GM19324 (cell line): ENCODE measurements at regions not wholly inside any gene's neighbourhood (a gene's known extent, or its start where the extent isn't known, plus 50 kb on each side); places are given as distances from the start of the nearest gene placed in this dataset.

Experiments
- ATAC-seq: cut with Tn5 transposase; IDR thresholded peaks from one replicate; pipeline ENCODE4 v1.9.1; 2021; ENCODE audit warnings: mild to moderate bottlenecking, moderate library complexity; ENCODE audit not compliant: unreplicated experiment, low FRiP score

DNA sequence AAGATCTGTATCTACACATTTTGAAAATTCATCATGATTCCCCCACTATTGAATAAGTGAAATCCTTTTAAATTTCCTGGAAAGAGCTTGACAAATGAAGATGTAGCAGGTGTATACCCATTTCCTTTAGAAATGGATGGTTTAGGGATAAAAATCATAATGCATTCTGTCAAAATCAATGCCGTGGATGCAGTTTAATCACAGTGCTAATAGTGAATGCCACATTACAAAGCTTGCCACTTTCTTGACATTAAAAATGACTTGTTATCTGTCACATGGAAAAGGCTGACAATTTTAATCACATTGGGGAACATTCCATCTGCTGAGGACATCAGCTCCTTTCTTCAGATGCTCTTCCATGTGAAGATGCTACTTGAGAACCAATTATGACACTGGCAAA lies 229.6 kb downstream of the GPAM start:
- ATAC-seq = no peak

DNA sequence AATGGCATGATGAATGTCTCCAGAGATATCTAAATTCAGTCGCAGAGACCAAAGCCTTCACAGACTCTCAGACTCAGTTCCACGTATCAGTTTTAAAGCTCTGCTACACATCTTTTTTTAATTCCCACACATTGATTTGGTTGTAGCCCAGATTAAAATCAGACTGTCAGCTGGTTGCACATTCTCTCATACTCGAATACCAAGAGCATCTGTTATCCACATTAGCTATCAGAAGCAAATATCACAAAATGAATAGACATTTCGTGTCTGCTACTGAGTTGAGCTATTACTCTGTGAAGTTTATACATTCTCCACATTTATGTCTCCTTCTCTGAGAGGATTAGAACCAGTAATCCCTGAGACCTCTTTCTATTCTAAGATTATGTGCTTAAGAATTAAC lies 229.2 kb downstream of the GPAM start:
- ATAC-seq = no peak

DNA sequence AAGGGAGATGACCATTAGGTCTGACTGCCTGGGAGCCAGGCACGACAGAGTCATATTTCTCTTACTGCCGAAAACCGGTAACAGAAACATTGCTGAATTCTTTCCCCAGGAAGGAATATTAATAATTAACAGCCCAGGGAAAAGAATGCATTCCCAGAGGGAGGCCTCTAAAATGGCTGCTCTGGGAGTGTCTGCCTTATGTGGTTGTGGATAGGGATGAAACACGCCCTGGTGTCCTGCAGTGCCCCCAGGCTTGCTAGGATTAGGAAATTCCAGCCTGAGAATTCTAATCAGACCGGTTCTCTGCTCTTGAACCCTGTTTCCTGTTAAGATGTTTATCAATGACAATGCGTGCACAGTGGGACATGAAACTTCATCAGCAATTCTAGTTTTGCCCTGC lies 226.7 kb downstream of the GPAM start:
- no peak for ATAC-seq

DNA sequence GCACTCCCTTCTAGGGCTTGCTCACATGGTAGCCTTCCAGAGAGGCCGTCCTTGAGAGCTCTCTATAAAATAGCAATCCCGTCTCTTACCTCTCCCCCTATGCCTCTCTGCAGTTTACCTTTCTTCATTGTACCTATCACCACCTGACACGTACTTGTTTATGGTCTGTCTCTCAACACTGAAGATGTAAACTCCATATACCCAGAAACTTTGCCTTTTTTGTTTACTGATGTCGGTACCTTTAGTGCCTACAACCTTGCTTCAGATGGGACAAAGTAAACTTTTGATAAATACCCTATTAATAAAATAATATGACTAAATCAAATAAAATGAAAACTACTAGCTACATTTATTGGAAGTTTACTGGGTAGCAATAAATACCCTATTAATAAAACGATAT lies 220.6 kb downstream of the GPAM start:
- ATAC-seq = no peak

DNA sequence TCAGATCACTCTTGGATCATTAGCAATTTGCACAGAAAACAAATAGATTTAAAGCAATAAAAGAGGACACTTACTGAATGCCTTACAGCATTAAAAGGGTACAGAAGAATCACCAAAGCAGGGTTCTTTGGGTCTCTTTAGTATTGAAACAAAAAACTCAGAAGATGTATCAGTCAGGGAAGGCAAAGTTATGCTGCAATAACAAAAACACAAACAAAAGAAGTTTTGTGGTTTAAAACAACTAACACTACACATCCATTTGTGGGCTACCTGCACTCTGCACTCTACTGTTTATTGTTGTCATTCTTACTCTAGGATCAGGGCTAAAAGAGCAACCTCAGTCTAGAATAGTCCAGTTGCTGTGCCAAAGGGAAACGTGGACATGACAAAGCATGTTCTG lies 216.4 kb downstream of the GPAM start:
- ATAC-seq = no peak

DNA sequence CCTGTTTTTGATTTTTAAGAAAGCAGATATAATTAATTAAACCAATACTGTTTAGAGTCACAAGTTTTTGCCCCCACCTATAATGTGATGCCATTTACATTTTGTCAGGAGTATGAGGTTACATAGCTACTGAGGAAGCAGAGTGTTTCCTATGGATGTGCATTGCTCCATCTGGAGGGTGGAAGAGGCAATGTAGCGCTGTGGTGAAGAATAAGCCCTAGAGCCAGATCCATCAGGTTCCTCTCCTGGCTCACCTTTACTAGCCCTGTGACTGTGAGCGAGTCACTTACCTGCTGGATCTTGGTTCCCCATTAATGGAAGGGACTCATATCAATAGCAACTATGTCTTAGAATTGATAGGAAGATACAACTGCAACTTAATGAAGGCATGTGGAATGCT lies 216.0 kb downstream of the GPAM start:
- ATAC-seq = no peak

DNA sequence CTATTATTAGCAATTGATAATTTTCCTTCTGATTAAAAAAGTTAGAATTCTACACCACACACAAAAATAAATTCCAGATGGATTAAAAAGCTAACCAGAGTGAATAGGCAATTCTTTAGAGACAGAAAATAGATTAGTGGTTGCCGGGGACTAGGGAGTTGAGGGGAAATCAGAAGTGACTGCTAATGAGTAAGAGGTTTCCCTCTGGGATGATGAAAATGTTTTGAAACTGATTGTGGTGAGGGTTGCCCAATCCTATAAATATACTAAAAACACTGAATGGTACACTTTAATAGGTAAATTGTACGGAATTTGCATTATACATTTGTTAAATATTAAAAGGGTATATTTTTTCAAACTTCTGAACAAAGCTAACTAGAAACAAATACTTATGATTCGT lies 214.9 kb downstream of the GPAM start:
- no peak for ATAC-seq

DNA sequence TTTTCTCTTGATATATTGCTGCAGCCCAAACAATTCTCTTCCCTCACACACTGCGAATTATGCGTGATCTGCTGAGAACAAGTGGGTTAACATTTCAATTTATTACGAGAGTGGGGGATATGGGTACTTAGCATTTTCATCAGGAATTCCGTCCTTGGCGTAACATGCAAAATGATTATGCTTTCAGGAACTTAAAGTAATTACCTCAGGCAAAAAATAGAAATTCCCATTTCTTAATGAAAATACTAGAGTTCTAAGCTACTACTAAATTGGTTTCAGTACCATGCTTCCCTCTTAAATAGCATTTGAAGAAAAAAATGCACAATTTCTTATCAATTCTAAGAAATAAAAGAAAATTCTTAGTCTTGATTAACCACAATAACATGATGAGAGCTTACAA lies 213.5 kb downstream of the GPAM start:
- no peak for ATAC-seq

DNA sequence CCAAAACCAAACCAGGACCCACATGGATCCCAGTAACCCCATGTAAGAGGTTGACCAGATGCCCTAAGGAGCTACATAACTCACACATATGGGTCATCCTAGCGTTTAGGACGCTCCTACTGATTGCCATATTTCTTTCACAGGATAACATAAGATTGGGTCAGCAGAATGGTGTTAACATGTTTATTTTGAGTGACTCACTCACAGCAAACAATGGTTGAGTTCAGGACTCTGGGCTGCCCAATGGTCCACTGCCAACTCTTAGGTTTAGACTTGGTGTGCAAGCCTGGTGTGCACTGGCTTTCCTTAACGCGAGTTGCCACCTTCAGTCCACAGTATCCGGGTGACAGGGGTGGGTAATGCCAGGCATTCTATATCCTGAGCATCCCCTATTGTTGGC lies 211.5 kb downstream of the GPAM start:
- no peak for ATAC-seq

DNA sequence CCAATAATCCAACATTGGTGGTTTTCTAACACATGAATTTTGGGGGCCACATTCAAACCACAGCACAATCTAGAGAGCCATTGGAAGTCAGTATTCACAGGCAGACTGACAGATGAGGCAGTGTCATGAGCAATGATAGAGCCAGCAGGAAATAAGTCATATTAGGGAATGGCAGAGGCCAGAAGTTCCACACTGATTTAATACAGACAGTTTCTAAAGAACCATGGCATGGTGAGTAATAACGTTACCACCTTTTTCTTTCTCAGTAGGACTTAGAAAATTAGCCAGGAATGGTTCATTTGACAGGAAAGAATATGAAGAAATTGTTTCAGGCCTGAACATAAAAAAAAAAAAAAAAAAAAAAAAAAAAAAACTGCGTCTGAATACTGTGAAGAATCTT lies 210.3 kb downstream of the GPAM start:
- no peak for ATAC-seq

DNA sequence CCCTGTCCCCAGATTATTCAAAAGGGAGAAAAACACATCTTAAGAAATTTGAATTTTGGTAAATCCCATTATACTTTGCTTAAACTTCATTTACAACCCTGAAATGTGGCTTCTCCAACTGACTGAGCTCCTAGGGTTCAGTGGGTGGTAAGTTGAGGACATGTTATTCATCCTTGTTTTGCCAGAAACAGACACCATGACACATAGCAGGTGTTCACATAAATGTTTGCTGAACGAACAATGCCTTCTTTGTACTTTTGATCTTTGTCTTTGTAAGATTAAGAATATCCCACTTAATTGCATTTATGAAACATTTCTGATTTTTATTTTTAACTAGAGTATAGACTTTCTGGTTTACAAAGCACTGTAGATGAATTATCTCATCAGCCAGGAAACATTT lies 209.7 kb downstream of the GPAM start:
- ATAC-seq = no peak

DNA sequence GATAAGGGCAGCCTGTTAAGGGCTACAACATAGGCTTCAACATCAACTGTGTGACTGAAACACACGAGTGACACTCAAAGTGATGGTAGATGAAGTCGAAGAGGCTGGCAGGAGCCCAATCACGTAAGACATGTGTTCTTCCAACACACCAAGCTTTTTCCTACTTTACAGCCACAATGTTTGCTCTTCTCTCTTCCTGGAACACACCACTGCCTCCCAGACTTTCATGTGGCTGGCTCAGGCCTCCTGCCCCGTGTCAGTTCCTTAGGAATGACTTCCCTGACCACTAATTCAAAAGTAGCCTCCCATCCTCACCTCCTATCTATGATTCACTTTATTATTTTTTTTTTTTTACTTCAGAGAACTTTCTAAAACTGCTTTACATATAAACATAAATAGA lies 209.2 kb downstream of the GPAM start:
- ATAC-seq = no peak

DNA sequence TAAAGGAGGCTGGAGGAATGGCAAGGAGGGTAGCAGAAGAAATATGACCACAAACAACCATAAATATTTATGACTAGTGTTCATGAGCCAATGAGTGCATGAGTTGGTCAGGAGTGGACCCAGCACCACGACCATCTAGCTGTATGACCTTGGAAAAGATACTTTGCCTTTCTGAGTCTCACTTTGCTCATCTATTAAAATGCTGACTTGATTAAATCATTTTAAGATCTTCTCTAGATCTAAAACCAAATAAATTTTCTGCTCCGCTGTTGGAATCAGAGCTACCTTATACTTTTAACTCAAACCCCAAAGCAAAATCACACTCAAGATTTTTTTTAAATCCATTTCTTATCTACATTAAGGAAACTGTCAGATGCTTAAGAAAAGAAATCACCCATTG lies 207.0 kb downstream of the GPAM start:
- ATAC-seq = no peak

DNA sequence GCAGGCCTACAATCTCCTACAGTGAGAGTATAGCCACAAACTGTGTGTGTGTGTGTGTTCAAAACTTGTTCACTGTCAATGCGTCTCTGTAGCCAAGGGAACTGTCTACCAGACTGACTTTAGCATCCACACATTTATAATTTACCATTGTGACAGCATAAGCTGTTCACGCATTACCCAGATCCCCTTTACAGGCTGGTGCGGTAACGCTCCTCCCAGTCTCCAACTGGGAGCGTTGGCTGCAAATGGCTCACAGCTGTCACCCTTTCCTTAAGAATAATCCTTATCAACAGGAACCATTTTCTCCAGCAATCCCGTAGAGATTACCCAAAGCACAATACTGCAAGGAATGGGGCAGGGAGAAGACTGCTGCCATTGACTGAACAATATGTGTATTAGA lies 199.5 kb downstream of the GPAM start:
- no peak for ATAC-seq

DNA sequence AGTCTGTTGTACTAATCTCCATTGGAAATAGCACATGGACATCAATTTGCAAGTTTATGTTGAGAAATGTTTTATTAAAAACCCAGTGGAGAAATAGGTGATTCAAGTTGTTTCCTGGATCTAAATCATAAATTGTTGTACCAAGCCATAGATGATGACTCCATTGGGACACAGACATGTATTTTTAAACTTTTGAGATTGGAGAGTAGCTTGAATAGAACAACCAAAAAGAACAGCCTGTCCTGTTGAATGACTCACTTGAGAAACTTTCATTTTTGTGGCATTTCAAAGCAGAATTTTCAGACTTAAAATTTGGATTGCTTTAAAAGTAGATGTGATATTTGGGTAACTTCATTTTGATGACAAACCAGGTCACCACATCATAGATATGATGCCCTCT lies 197.5 kb downstream of the GPAM start:
- ATAC-seq = no peak

DNA sequence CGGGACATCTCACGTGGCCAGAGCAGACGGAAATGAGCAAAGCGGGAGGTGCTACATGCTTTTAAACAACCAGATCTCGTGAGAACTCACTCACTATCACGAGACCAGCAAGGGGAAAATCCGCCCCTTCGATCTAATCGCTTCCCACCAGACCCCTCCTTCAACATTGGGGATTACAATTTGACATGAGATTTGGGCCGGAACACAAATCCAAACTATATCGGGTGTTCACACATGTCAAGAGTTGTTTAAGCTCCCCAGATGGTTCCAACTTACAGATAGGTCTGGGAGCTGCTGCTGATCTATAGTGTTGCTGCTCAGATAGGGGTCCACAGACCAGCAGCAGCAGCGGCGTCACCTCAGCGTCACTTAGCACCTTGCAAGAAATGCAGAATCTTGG lies 194.9 kb downstream of the GPAM start:
- ATAC-seq = no peak

DNA sequence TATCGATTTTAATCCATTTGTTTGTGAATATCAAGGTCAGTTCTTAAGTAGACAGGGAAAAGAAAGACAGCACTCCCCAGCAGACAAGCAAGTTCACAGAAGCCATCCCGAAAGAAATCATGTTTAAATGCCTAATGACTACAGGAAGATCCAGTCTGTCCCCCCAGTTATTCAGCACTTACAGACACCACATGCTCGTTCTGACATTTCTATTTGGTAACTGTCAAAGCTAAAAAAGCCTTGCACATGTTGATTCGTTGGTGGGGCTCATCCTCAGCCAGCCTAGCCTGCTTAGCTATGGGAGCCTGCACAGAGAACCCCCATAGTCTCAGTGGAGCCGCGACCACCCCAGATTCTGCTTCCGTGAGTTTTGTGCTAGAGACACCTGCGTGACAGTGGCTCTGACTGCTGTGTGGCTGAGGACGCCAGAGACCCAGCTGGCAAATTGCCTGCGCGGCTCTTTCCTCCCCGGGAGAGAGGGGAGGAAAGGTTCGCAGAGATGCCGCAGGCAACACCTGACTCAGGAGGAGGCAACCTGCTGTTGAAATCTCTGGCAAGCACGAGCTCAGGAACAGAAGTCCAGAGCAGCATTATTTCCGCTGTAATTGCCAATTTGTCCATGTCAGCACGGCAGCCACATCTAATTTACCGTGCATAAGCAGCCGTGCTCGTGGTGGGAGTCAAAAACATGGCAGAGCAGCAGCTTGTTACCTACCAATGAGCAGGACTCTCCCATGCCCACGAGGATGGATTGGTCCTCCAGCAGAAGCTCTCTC lies 194.2 kb downstream of the GPAM start:
- ATAC-seq = no peak

DNA sequence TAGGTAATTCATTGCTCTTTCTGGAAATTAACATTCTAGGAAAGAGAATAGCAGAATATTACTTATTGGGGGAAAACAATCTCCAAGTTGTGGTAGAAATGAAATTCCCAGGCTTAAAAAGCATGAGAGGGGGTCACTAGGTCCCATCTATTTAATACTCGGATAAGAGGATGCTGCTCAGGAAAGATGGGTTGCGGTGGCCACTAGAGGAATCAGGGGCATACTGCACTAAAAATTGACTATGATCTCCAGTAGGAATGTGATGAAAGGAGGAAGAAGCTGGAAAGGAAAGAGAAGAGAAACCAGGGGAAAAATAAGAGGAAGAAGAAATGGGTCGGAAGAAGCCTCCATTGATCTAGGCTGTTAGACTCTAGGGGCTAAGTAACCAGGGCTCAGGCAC lies 192.8 kb downstream of the GPAM start:
- ATAC-seq = no peak

DNA sequence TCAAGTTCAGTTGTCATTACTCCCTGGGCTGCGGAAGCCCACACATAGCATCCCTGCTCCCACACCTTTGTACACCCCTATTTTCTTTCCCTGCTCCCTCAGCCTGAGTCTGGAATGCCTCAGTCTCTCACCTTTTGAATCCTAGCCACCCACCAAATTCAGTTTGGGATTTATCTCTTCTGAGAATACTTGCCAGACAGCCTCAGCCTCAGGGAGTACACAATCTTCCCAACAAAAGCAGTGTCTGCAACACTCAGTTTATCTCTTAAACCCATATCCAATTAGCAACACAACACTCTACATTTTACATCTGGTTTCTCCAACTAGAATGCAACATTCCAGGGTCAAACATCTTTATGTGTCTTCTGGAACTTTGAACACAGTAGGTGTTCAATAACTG lies 190.2 kb downstream of the GPAM start:
- no peak for ATAC-seq

DNA sequence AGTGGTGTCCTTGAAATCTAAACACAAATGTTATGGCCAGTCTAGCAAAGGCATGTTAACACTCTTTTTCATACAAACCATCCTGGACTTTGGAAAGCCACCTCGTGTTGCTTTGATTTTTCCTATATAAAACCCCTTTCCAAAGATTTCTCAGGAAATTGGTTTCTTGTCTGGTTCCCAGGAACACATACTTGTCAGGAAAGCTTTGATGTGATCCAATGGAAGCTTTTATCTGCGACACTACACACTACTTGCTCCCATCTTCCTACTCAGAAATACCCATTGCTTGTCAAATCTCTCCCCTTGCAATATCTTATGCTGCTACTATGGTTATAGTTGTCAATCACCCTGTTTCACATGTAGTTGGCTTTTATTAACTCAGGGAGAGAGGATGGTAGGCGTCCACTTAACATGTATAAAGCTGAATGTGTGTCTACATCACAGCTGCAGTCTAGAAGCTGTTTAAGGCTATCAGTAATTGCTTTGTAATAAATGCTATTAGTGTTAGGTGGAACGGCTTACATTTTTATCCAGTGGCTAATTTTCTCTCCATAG lies 189.6 kb downstream of the GPAM start:
- no peak for ATAC-seq

DNA sequence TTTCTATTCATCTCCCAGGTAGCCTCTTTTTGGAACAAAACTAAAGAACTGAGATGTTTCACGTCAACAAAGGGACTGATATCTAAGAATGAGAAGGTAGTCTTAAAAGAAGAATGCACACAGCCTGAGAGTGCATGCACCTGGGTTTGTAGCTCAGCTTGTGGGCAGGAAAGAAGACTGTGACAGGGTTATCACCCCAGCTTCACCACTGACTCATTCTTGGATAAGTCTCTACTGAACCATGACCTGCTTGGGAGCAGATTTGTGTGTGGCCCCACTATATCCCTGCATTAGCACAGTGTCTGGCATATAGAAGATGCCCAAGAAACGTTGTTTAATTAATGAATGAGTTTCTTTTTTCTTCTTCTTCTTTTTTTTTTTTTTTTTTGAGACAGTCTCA lies 187.5 kb downstream of the GPAM start:
- ATAC-seq = peak; percentile 62

DNA sequence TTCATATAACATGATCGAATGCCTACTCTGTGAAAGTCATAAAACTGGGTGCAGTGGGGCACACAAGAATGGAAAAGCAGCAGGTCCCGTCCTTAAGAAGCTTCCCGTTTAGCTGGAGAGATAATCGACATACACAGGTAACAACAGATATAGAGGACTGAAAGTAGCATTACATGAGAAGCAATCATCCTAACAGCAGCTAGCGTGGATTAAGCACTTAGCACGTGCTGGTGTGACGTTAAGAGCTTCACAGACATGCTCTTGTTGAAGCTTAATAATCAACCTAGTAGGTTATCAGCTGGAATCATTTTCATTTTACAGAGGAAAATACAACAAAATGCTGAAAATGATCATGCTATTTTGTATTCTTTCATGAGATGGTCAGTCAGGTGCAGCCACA lies 184.8 kb downstream of the GPAM start:
- no peak for ATAC-seq
